HepG2 (cell line): ENCODE measurements at regions not wholly inside any gene's neighbourhood (a gene's known extent, or its start where the extent isn't known, plus 50 kb on each side); places are given as distances from the start of the nearest gene placed in this dataset.

Source experiments
- ASH2L ChIP-seq: fragments of 300-600, 200-600 bp; sonication (generic); IDR thresholded peaks from 2 replicates; pipeline ENCODE4 v1.7.0; 2017; ENCODE audit warnings: low read depth, mild to moderate bottlenecking, moderate library complexity, mixed read lengths, low read length; ENCODE audit not compliant: insufficient read length
- HNF4G ChIP-seq, 2 experiments: sonication (generic) in 1 of 2; formaldehyde crosslinking in 1 of 2; IDR thresholded peaks; 2 replicates each; pipeline versions ENCODE4 v1.4.0 to v1.6.1; 2011 to 2020; ENCODE audit warnings: borderline replicate concordance in 2 of 2, low read depth in 2 of 2, mild to moderate bottlenecking in 2 of 2, low read length in 1 of 2, missing genetic modification reagents in 1 of 2, moderate library complexity in 1 of 2
- KLF16 ChIP-seq, 2 experiments: sonication (generic) in 1 of 2; formaldehyde crosslinking in 1 of 2; IDR thresholded peaks; 2 replicates each; pipeline versions ENCODE4 v1.6.1 to v1.8.0; 2016 to 2023; ENCODE audit warnings: missing genetic modification reagents in 2 of 2, missing compliant biosample characterization in 1 of 2
- NFIC ChIP-seq: IDR thresholded peaks from 2 replicates; pipeline ENCODE4 v1.6.1; 2012; ENCODE audit warnings: mild to moderate bottlenecking, low read length, inconsistent platforms
- PPARG ChIP-seq: conservative IDR thresholded peaks from 2 replicates; pipeline ENCODE4 v1.6.1; 2016; ENCODE audit warnings: missing biosample characterization, missing genetic modification reagents
- RCOR2 ChIP-seq: IDR thresholded peaks from 2 replicates; pipeline ENCODE4 v1.6.1; 2016; ENCODE audit warnings: missing biosample characterization, missing genetic modification reagents
- SOX13 ChIP-seq, 3 experiments: fragments of 450-650 bp in 1 of 3; sonication (generic) in 1 of 3; formaldehyde crosslinking in 1 of 3; IDR thresholded peaks in 2 of 3; conservative IDR thresholded peaks in 1 of 3; 2 replicates each; pipeline versions ENCODE4 v1.5.0 to v1.6.1; 2016 to 2020; ENCODE audit warnings: antibody characterized with exemption in 1 of 3, mild to moderate bottlenecking in 1 of 3, missing compliant biosample characterization in 1 of 3, missing genetic modification reagents in 1 of 3, moderate library complexity in 1 of 3
- TBL1XR1 ChIP-seq: fragments of 150-350 bp; IDR thresholded peaks from 2 replicates; pipeline ENCODE4 v1.6.1; 2014; ENCODE audit warnings: borderline replicate concordance, low read length; ENCODE audit not compliant: partially characterized antibody
- ZMYM4 ChIP-seq: sonication (generic); formaldehyde crosslinking; IDR thresholded peaks from 2 replicates; pipeline ENCODE4 v1.8.1; 2023; ENCODE audit warnings: mild to moderate bottlenecking, missing genetic modification reagents
- ZNF24 ChIP-seq: fragments of 450-650 bp; IDR thresholded peaks from 2 replicates; pipeline ENCODE4 v1.6.1; 2017; ENCODE audit warnings: antibody characterized with exemption, mild to moderate bottlenecking
- ZNF512B ChIP-seq: sonication (generic); formaldehyde crosslinking; IDR thresholded peaks from 2 replicates; pipeline ENCODE4 v1.5.1; 2020; ENCODE audit warnings: missing genetic modification reagents, mild to moderate bottlenecking, borderline replicate concordance
- ZNF891 ChIP-seq: sonication (generic); formaldehyde crosslinking; IDR thresholded peaks from 2 replicates; pipeline ENCODE4 v1.5.0; 2020; ENCODE audit warnings: mild to moderate bottlenecking, missing genetic modification reagents
- TF ChIP-seq, protein P1 (sequence below): IDR thresholded peaks from 2 replicates; pipeline ENCODE4 v1.4.0; 2020; ENCODE audit warnings: mild to moderate bottlenecking, missing genetic modification reagents
- TF ChIP-seq, protein P2 (sequence below): sonication (generic); formaldehyde crosslinking; IDR thresholded peaks from 2 replicates; pipeline ENCODE4 v1.5.1; 2020; ENCODE audit warnings: mild to moderate bottlenecking, missing genetic modification reagents, borderline replicate concordance

- TF ChIP-seq ZNF512B (CRISPR knock-in tag) (no peak), KLF16 (CRISPR knock-in tag; IDR thresholded peaks at IDR 0.05) (0 out of 4 replicates have a peak, but pooled peaks of 1 of the 2 experiments have one; percentile 30), ZNF24 (0 out of 2 replicates have a peak, but pooled peaks have one; percentile 18), HNF4G (IDR thresholded peaks at IDR 0.05; ENCODE audit: borderline replicate concordance, low read depth, low read length) (peak; percentile 52; the same call in 1 of the 2 replicates), HNF4G (CRISPR knock-in tag; IDR thresholded peaks at IDR 0.05; ENCODE audit: borderline replicate concordance, low read depth) (no peak), TBL1XR1 (peak; percentile 73), PPARG (0 out of 2 replicates have a peak, but pooled peaks have one; percentile 38), RCOR2 (CRISPR knock-in tag) (0 out of 2 replicates have a peak, but pooled peaks have one; percentile 41), SOX13 (IDR thresholded peaks at IDR 0.05) (no peak), SOX13 (CRISPR knock-in tag; conservative IDR thresholded peaks at IDR 0.05 in 1 of 2, IDR thresholded peaks at IDR 0.05 in 1 of 2) (peak in 1 of 2 experiments; percentile 71; a peak in 2 of 4 replicates), ASH2L (peak; percentile 19), NFIC (peak; percentile 32; the same call in 1 of the 2 replicates), ZMYM4 (CRISPR knock-in tag) (no peak), ZNF891 (CRISPR knock-in tag) (no peak)
- TF ChIP-seq, protein P1, sequence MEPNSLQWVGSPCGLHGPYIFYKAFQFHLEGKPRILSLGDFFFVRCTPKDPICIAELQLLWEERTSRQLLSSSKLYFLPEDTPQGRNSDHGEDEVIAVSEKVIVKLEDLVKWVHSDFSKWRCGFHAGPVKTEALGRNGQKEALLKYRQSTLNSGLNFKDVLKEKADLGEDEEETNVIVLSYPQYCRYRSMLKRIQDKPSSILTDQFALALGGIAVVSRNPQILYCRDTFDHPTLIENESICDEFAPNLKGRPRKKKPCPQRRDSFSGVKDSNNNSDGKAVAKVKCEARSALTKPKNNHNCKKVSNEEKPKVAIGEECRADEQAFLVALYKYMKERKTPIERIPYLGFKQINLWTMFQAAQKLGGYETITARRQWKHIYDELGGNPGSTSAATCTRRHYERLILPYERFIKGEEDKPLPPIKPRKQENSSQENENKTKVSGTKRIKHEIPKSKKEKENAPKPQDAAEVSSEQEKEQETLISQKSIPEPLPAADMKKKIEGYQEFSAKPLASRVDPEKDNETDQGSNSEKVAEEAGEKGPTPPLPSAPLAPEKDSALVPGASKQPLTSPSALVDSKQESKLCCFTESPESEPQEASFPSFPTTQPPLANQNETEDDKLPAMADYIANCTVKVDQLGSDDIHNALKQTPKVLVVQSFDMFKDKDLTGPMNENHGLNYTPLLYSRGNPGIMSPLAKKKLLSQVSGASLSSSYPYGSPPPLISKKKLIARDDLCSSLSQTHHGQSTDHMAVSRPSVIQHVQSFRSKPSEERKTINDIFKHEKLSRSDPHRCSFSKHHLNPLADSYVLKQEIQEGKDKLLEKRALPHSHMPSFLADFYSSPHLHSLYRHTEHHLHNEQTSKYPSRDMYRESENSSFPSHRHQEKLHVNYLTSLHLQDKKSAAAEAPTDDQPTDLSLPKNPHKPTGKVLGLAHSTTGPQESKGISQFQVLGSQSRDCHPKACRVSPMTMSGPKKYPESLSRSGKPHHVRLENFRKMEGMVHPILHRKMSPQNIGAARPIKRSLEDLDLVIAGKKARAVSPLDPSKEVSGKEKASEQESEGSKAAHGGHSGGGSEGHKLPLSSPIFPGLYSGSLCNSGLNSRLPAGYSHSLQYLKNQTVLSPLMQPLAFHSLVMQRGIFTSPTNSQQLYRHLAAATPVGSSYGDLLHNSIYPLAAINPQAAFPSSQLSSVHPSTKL (CRISPR knock-in tag): peak; percentile 92
- TF ChIP-seq, protein P2, sequence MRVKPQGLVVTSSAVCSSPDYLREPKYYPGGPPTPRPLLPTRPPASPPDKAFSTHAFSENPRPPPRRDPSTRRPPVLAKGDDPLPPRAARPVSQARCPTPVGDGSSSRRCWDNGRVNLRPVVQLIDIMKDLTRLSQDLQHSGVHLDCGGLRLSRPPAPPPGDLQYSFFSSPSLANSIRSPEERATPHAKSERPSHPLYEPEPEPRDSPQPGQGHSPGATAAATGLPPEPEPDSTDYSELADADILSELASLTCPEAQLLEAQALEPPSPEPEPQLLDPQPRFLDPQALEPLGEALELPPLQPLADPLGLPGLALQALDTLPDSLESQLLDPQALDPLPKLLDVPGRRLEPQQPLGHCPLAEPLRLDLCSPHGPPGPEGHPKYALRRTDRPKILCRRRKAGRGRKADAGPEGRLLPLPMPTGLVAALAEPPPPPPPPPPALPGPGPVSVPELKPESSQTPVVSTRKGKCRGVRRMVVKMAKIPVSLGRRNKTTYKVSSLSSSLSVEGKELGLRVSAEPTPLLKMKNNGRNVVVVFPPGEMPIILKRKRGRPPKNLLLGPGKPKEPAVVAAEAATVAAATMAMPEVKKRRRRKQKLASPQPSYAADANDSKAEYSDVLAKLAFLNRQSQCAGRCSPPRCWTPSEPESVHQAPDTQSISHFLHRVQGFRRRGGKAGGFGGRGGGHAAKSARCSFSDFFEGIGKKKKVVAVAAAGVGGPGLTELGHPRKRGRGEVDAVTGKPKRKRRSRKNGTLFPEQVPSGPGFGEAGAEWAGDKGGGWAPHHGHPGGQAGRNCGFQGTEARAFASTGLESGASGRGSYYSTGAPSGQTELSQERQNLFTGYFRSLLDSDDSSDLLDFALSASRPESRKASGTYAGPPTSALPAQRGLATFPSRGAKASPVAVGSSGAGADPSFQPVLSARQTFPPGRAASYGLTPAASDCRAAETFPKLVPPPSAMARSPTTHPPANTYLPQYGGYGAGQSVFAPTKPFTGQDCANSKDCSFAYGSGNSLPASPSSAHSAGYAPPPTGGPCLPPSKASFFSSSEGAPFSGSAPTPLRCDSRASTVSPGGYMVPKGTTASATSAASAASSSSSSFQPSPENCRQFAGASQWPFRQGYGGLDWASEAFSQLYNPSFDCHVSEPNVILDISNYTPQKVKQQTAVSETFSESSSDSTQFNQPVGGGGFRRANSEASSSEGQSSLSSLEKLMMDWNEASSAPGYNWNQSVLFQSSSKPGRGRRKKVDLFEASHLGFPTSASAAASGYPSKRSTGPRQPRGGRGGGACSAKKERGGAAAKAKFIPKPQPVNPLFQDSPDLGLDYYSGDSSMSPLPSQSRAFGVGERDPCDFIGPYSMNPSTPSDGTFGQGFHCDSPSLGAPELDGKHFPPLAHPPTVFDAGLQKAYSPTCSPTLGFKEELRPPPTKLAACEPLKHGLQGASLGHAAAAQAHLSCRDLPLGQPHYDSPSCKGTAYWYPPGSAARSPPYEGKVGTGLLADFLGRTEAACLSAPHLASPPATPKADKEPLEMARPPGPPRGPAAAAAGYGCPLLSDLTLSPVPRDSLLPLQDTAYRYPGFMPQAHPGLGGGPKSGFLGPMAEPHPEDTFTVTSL (CRISPR knock-in tag): peak; percentile 78; the same call in 1 of the 2 replicates
Measured at GRCh38 chr5:159463590-159464321, 133.5 kb upstream of the IL12B start (continued).
